Suprapubic skin (tissue), 4 donors: ENCODE measurements at regions not wholly inside any gene's neighbourhood (a gene's known extent, or its start where the extent isn't known, plus 50 kb on each side); places are given as distances from the start of the nearest gene placed in this dataset.
"Not testable (repeated sequence)": the region's sequence is repeated elsewhere in the genome, so short reads cannot be mapped to it uniquely, and the experiment has no call there.

Experiments used
- DNase-seq, 2 donors: peaks; one replicate each; pipeline ENCODE4 v3.0.0-alpha.2; 2019; ENCODE audit warnings: low spot score in 2 of 2
- H3K27ac ChIP-seq: fragments of 200-600 bp; sonication (generic); one replicate; pipeline ENCODE4 v1.5.1; 2019
- H3K27me3 ChIP-seq: fragments of 200-600 bp; sonication (generic); one replicate; pipeline ENCODE4 v1.5.1; 2019
- H3K36me3 ChIP-seq: fragments of 200-600 bp; sonication (generic); one replicate; pipeline ENCODE4 v1.5.1; 2019
- H3K4me1 ChIP-seq: fragments of 200-600 bp; sonication (generic); one replicate; pipeline ENCODE4 v1.5.1; 2019
- H3K4me3 ChIP-seq: fragments of 200-600 bp; sonication (generic); one replicate; pipeline ENCODE4 v1.5.1; 2019; ENCODE audit warnings: mild to moderate bottlenecking
- H3K9me3 ChIP-seq: fragments of 200-600 bp; sonication (generic); one replicate; pipeline ENCODE4 v1.5.1; 2019
- CTCF ChIP-seq, 2 donors: fragments of 200-600 bp in 1 of 2; fragments of 450-650 bp in 1 of 2; sonication (generic) in 1 of 2; IDR thresholded peaks; one replicate each; pipeline ENCODE4 v1.5.1; 2016 to 2019; ENCODE audit warnings: antibody characterized with exemption in 2 of 2, mild to moderate bottlenecking in 1 of 2, moderate library complexity in 1 of 2
- EP300 ChIP-seq: sonication (generic); formaldehyde crosslinking; IDR thresholded peaks from one replicate; pipeline ENCODE4 v1.6.1; 2017; ENCODE audit warnings: antibody characterized with exemption
- POLR2A ChIP-seq, 2 donors: fragments of 450-650 bp; IDR thresholded peaks; one replicate each; pipeline ENCODE4 v1.6.1; 2017; ENCODE audit warnings: antibody characterized with exemption in 2 of 2, mild to moderate bottlenecking in 2 of 2, moderate library complexity in 2 of 2
- POLR2AphosphoS5 ChIP-seq, 3 donors: sonication (generic); formaldehyde crosslinking; IDR thresholded peaks; one replicate each; pipeline ENCODE4 v1.6.1; 2017; ENCODE audit warnings: antibody characterized with exemption in 3 of 3
- WGBS: methylation state at CpG from one replicate; pipeline ENCODE4 v1.1.5; 2018; 5-methylcytosine and 5-hydroxymethylcytosine counted together

- Histone ChIP-seq H3K27ac (no peak overlapping the region), H3K27me3 (peaks cover 48% of the 10 kb centered on the region), H3K4me3 (peak overlapping the region; percentile 28), H3K36me3 (no peaks in the 10 kb centered on the region), H3K4me1 (peaks cover 32% of the 10 kb centered on the region), H3K9me3 (no peaks in the 10 kb centered on the region)
- WGBS, result 19% methylated on average over 20 of the region's 25 CpGs
- peak in 1 of 2 donors; percentile 78 for DNase-seq
- TF ChIP-seq CTCF (IDR thresholded peaks at IDR 0.05) (no peak), POLR2A (IDR thresholded peaks at IDR 0.05) (no peak), POLR2AphosphoS5 (IDR thresholded peaks at IDR 0.05) (no peak), EP300 (no peak)
Measured at GRCh38 chr22:25419247-25420113, 145.0 kb upstream of the GRK3 start.

DNA sequence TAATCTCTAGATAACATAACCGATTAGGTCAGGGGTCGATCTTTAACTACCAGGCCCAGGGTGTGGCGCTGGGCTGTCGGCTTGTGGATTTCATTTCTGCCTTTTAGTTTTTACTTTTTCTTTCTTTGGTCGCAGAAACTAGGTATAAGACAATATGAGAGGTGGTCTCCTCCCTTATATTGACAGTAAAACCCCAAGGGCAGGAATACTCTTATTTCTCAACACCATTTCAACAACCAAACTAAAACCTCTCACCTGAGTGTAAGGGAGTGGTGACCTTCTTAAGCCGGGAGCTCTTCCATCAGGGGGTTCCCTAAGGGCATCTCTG, 144.4 kb upstream of the GRK3 start:
- Histone ChIP-seq H3K4me3 (peak overlapping the region; percentile 28), H3K4me1 (peaks cover 32% of the 10 kb centered on the region), H3K27me3 (peaks cover 50% of the 10 kb centered on the region)
- H3K9me3 ChIP-seq, DNase-seq, H3K36me3 ChIP-seq, H3K27ac ChIP-seq: not testable (repeated sequence)
- WGBS, result 49% methylated on average over 6 of the region's 6 CpGs

- no peak for TF ChIP-seq EP300
- TF ChIP-seq POLR2AphosphoS5 (IDR thresholded peaks at IDR 0.05), result no peak
- no peak for TF ChIP-seq CTCF (IDR thresholded peaks at IDR 0.05)
- no peak for TF ChIP-seq POLR2A (IDR thresholded peaks at IDR 0.05)
- Histone ChIP-seq H3K9me3 (no peaks in the 10 kb centered on the region), H3K4me3 (peak overlapping the region; percentile 47), H3K4me1 (peaks cover 32% of the 10 kb centered on the region), H3K36me3 (no peaks in the 10 kb centered on the region), H3K27me3 (peaks cover 50% of the 10 kb centered on the region), H3K27ac (no peak overlapping the region)
- no peak for DNase-seq
- WGBS, result 19% methylated on average over 13 of the region's 21 CpGs
Measured at GRCh38 chr22:25420471-25420924, 144.0 kb upstream of the GRK3 start.

GRCh38 chr22:25420925-25421904, 143.3 kb upstream of the GRK3 start:
- 5% methylated on average over 47 of the region's 85 CpGs for WGBS
- Histone ChIP-seq H3K9me3 (no peaks in the 10 kb centered on the region), H3K4me3 (peak overlapping the region; percentile 47), H3K4me1 (peaks cover 32% of the 10 kb centered on the region), H3K27ac (no peak overlapping the region), H3K27me3 (peaks cover 50% of the 10 kb centered on the region), H3K36me3 (no peaks in the 10 kb centered on the region)
- no peak for DNase-seq
- TF ChIP-seq CTCF (IDR thresholded peaks at IDR 0.05) (no peak), EP300 (no peak), POLR2AphosphoS5 (IDR thresholded peaks at IDR 0.05) (no peak), POLR2A (IDR thresholded peaks at IDR 0.05) (no peak)

DNA sequence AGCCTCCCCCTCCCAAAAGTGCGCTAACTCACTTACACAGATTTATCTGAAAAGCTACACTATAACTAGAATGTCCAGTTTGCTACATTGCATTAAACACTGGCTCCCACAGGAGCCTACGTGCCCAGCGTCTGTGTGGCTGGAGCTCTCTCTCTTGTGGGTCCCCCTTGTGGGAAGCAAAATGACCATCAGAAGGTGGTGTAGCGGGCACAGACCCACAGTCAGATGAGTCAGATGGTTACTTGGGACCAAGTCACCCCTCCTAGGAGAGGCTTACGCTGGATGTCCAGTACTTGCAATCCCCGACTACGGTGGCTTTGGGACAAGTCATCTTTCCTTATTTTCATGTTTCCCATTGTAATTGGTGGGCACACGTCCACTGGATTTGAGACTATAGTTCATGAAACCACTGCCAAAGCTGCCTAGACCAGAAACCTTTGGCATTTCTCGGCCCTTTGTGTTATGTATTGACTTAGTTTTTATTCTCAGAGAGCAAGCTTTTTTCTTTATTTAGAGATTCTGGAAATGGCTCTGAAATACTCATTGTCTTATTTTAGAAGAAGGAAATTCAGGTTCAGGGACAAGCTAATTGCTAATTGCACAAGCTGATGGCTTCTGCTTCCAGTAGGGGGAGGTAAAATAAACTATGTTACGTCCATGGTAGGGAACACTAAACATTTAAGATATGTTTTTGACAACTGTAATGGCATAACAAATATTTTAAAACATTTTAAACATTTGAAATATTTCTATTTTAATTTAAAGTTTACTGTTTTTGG, 137.8 kb upstream of the GRK3 start:
- not testable (repeated sequence) for H3K4me3 ChIP-seq, DNase-seq, H3K36me3 ChIP-seq, H3K9me3 ChIP-seq, H3K4me1 ChIP-seq, H3K27ac ChIP-seq
- peaks cover 35% of the 10 kb centered on the region for H3K27me3 ChIP-seq
- WGBS, result 77% methylated on average over 10 of the region's 10 CpGs

DNA sequence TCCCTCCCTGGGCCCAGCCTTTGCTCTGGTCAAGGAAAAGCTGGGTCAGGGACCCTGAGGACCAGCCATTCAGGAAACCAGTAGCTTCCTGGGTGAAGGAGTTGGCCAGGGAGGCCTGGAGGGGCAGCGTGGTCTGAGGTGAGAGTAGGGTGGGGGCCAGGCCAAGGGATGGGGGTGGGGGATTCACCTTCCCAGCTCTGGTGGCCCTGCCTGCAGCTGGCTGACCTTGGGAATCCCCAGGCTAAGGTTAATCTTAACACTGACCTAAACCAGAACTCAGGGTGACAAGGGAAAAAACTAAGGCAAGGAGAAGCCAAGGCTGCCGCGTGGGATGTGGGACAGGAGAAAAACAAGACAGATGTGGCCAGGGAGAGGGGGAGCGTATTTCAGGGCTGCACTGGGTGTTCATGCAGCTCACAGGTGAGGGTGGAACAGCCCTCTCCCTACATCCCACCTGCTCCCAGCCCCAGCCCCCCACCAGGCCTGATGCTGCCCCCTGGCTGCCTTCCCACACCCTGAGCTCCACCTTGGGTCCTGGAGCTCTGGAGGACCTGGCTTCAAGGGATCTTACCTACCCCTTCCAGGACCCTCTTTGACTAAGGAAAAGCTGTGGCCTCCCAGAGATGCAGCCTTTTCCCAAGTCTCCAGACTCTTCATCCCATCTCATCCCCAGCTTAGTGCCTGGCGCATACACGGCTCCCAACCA, 132.7 kb upstream of the GRK3 start:
- not testable (repeated sequence) for H3K9me3 ChIP-seq, H3K36me3 ChIP-seq, H3K4me1 ChIP-seq, H3K4me3 ChIP-seq, DNase-seq, H3K27ac ChIP-seq, H3K27me3 ChIP-seq
- 80% methylated on average over 2 of the region's 6 CpGs for WGBS

DNA sequence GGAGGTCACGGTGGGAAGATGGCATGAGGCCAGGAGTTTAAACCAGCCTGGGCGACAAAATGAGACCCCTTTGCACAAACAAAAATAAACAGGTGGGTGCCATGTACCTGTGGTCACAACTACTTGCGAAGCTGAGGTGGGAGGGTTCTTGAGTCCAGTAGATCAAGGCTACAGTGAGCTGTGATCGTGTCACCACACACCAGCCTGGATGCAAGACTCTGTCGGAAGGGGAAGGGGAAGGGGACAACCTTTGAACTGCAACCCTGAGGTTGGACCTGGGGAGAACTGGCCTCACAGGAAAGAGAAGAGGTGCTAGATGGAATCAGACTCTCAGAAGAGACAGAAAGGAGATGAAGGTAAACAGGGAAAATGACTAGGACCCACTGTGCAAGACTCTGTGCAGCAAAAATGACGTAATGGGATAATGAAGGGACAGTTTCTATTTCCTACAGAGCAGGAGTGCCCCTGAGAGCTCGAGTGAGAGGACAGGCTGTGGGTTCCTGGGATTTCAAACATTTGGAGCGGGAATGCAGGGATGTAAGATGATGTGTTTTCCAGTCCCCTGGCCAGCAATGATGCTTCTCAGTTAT, 131.0 kb upstream of the GRK3 start:
- not testable (repeated sequence) for H3K27me3 ChIP-seq, H3K27ac ChIP-seq, H3K9me3 ChIP-seq, H3K4me1 ChIP-seq, H3K4me3 ChIP-seq, H3K36me3 ChIP-seq, DNase-seq
- WGBS, result 78% methylated on average over 8 of the region's 8 CpGs
